ENCODE measurements at regions not wholly inside any gene's neighbourhood (a gene's known extent, or its start where the extent isn't known, plus 50 kb on each side); places are given as distances from the start of the nearest gene placed in this dataset.

DNA sequence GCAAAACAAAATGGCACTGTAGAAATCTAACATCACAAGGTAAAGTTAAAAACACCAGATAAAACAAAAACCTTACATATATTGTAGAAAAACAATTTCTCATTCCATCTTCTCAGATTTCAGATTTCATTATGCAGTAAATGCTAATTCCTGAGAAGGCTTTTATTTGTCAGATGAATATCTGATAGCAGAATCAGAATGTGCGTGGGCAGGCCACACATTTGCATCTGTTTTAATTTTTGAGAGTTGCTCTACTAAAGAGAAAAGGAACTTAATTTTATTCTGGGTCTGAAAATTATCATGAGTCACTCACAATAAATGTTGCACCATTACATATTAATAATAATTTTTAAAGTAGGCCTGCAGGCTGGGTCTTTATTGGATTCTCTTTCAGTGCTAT lies 329.3 kb upstream of the SPTLC3 start:
- TF ChIP-seq EZH2 (IDR thresholded peaks at IDR 0.05) = no peak
- TF ChIP-seq, protein P1, sequence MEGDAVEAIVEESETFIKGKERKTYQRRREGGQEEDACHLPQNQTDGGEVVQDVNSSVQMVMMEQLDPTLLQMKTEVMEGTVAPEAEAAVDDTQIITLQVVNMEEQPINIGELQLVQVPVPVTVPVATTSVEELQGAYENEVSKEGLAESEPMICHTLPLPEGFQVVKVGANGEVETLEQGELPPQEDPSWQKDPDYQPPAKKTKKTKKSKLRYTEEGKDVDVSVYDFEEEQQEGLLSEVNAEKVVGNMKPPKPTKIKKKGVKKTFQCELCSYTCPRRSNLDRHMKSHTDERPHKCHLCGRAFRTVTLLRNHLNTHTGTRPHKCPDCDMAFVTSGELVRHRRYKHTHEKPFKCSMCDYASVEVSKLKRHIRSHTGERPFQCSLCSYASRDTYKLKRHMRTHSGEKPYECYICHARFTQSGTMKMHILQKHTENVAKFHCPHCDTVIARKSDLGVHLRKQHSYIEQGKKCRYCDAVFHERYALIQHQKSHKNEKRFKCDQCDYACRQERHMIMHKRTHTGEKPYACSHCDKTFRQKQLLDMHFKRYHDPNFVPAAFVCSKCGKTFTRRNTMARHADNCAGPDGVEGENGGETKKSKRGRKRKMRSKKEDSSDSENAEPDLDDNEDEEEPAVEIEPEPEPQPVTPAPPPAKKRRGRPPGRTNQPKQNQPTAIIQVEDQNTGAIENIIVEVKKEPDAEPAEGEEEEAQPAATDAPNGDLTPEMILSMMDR (IDR thresholded peaks at IDR 0.05) = no peak
